Fibroblast of mammary gland (primary cell): ENCODE measurements at regions not wholly inside any gene's neighbourhood (a gene's known extent, or its start where the extent isn't known, plus 50 kb on each side); places are given as distances from the start of the nearest gene placed in this dataset.
"Not testable (repeated sequence)": the region's sequence is repeated elsewhere in the genome, so short reads cannot be mapped to it uniquely, and the experiment has no call there.

Source experiments
- DNase-seq: peaks from one replicate; pipeline ENCODE4 v3.0.0-alpha.2; 2010; ENCODE audit warnings: low read depth
- H3K4me3 ChIP-seq: 2 replicates; pipeline ENCODE4 v1.5.1; 2011; ENCODE audit warnings: low read depth, mild to moderate bottlenecking, low read length, moderate library complexity; ENCODE audit not compliant: control insufficient read depth
- CTCF ChIP-seq: conservative IDR thresholded peaks from 2 replicates; pipeline ENCODE4 v1.5.1; 2011; ENCODE audit warnings: low read depth, low read length, inconsistent platforms; ENCODE audit not compliant: control insufficient read depth, insufficient read depth

DNA sequence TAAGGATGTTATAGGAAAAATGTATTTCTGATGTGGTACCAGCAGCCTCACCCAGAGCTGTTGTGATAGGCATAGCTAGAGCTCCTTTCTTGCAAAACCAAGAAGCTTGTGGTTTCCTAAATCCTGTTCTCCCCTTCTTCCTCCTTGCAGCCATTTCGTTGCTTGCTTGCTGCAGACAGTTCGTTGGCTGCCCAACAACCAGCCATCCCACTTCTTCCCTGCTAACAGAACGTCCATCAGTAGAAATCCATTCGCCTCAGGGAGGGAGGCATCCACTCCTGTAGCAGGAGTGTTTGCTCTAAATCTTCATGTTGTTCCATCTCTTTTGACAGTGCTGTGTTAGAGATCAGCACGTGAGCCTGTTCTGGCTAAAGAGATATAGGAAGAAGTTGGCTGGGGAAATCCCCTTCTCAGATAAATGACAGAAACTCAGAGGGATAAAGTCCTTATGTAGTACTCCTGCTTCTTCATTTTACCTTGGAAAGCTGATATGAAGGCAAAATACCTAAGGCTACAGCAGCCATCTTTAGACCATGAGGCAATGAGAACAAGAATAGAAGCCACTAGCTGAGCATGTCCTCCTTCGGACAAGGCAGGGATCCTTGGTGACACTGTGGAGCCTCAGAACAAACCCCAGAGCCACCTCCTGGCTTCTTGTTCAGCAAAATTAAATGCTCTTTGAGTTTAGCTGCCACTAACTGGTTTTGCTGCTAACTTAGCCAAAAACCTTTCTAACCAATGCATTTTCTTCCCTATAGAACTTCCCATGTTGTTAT lies 68.4 kb upstream of the RELL1 start:
- H3K4me3 ChIP-seq, result no peak overlapping the region
- DNase-seq, result no peak
- TF ChIP-seq CTCF, result no peak

- H3K4me3 ChIP-seq, result no peak overlapping the region
- no peak for DNase-seq
- no peak for TF ChIP-seq CTCF
Observed at GRCh38 chr4:37749398-37749988, 63.3 kb upstream of the RELL1 start.

DNA sequence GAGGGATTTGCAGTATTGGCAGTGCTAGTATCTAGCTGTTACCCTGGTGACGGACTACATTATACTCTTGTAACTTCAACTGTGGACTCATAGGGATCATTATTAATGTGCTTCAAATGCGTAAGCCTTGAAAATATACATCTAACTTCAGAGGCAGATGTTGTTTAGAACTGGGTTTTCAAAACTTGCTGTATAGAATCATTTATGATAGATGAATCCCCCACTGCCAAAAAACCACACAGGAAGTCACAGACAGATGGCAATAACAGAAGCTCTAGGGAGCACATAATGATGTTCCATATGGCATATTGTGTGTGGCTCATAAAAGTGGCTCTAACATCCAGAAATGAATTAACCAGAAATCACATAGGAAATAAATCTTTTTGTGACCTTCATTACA lies 62.3 kb upstream of the RELL1 start:
- no peak for TF ChIP-seq CTCF
- H3K4me3 ChIP-seq, result no peak overlapping the region
- no peak for DNase-seq

DNA sequence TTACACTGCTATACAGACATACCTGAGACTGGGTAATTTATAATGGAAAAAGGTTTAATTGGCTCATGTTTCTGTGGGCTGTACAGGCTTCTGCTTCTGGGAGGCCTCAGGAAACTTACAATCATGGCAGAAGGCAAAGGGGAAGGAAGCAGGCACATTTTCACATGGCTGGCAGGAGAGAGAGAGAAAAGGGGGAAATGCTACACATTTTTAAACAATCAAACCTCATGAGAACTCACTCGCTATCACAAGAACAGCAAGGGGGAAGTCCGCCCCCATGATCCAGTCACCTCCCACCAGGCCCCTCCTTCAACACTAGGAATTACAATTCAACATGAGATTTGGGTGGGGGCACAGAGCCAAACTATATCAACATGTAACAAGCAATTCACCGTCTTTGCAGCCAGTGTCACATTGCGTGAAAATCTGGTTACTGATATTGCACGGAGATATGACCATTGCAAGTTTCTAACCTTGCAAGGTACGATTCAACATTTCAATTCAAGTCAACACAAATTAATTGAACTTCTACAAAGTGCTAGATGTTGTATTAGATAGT lies 61.7 kb upstream of the RELL1 start:
- no peak for DNase-seq
- no peak overlapping the region for H3K4me3 ChIP-seq
- no peak for TF ChIP-seq CTCF

GRCh38 chr4:37746852-37747251 lies 60.7 kb upstream of the RELL1 start:
- DNase-seq, H3K4me3 ChIP-seq: not testable (repeated sequence)

GRCh38 chr4:37745946-37746345 lies 59.8 kb upstream of the RELL1 start:
- TF ChIP-seq CTCF, result no peak
- no peak overlapping the region for H3K4me3 ChIP-seq
- DNase-seq, result peak; percentile 63

DNA sequence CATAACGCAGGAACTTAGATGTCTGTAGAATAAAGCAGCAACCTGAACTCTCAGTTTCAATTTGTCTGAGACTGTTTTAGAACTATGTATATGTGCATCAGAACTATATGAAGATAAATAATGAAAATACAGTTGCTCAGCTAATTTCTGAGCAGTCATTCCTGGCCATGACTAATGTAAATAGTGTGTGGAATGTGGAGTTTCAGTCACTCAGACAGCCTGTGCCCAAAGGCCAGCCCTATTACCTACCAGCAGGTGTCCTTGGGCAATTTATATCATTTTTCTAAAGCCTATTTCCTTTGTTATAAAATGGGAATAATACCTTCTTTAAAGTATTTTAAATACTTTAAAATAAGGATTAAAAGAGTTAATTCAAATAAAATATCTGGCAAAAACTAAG lies 56.0 kb upstream of the RELL1 start:
- DNase-seq, result no peak
- H3K4me3 ChIP-seq, result no peak overlapping the region
- TF ChIP-seq CTCF, result no peak
